Karpas-422 (cell line): ENCODE measurements at regions not wholly inside any gene's neighbourhood (a gene's known extent, or its start where the extent isn't known, plus 50 kb on each side); places are given as distances from the start of the nearest gene placed in this dataset.

Source experiments
- DNase-seq: peaks from one replicate; pipeline ENCODE4 v3.0.0-alpha.2; 2015
- H2AFZ ChIP-seq: fragments of 200-600 bp; sonication (generic); 2 replicates; pipeline ENCODE4 v1.6.1; 2014; ENCODE audit warnings: antibody characterized with exemption, low read length, mixed read lengths
- H3K27ac ChIP-seq: fragments of 200-600 bp; sonication (generic); 2 replicates; pipeline ENCODE4 v1.5.1; 2014; ENCODE audit warnings: mild to moderate bottlenecking, low read length, moderate library complexity
- H3K27me3 ChIP-seq: fragments of 200-600 bp; sonication (generic); 2 replicates; pipeline ENCODE4 v1.6.1; 2014; ENCODE audit warnings: low read length, mixed read lengths
- H3K36me3 ChIP-seq: fragments of 200-600 bp; sonication (generic); 2 replicates; pipeline ENCODE4 v1.6.1; 2014; ENCODE audit warnings: low read length, mixed read lengths; ENCODE audit not compliant: insufficient read depth
- H3K4me1 ChIP-seq: fragments of 200-600 bp; sonication (generic); 2 replicates; pipeline ENCODE4 v1.6.1; 2014; ENCODE audit warnings: mild to moderate bottlenecking, low read length, mixed read lengths
- H3K4me2 ChIP-seq: fragments of 200-600 bp; sonication (generic); 2 replicates; pipeline ENCODE4 v1.6.1; 2014; ENCODE audit warnings: low read length, low read depth, mild to moderate bottlenecking; ENCODE audit not compliant: poor library complexity, severe bottlenecking
- H3K4me3 ChIP-seq: fragments of 200-600 bp; sonication (generic); 2 replicates; pipeline ENCODE4 v1.5.1; 2014; ENCODE audit warnings: mild to moderate bottlenecking, antibody characterized with exemption, low read length, mixed read lengths
- H3K79me2 ChIP-seq: fragments of 200-600 bp; sonication (generic); 2 replicates; pipeline ENCODE4 v1.6.1; 2014; ENCODE audit warnings: mild to moderate bottlenecking, low read length, mixed read lengths
- H3K9ac ChIP-seq: fragments of 200-600 bp; sonication (generic); 2 replicates; pipeline ENCODE4 v1.6.0; 2014; ENCODE audit warnings: low read length
- H3K9me2 ChIP-seq: fragments of 200-600 bp; sonication (generic), shearing (Covaris generic); replicated peaks from 2 replicates; pipeline ENCODE4 v1.6.0; 2014; ENCODE audit warnings: mild to moderate bottlenecking, low read length, moderate library complexity; ENCODE audit not compliant: insufficient read depth
- H3K9me3 ChIP-seq: fragments of 300-700, 200-600 bp; sonication (generic); 2 replicates; pipeline ENCODE4 v1.6.1; 2014; ENCODE audit warnings: low read length, mixed read lengths
- H4K20me1 ChIP-seq: fragments of 200-600 bp; sonication (generic); 2 replicates; pipeline ENCODE4 v1.6.1; 2014; ENCODE audit warnings: mild to moderate bottlenecking, antibody characterized with exemption, low read length, low read depth; ENCODE audit not compliant: insufficient read depth

DNA sequence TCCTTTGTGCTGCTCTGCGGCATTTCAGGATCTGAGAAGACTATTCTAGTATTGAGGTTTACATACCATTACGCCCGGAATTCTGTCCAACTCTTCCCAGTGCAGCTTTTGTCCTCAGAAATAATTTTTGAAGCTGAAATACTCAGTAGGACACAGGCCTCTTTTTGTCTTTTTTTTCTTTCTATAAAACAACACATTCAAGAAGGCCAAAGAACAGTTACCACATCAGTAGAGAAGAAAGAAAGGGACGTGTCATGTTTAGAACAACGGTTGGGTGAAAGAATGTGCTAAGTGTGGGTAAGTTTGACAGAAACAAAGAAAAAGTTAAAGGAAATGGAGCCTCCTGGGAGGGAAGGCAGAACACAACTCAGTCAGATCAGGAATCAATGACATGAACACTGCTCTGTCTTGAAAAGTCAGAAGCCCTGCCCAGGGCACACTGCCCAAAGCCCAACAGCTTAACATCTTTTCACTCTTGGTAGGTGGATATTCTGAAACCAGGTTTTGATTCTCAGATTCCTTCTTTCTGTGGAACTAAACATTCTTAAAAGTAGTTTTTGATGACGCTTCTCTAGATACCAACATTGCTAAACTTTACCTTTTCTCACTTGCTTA lies 198.6 kb upstream of the CWC22 start:
- Histone ChIP-seq H3K79me2 (no peaks in the 10 kb centered on the region), H3K4me2 (no peak overlapping the region), H3K4me3 (no peak overlapping the region), H3K9ac (no peak overlapping the region), H3K36me3 (no peaks in the 10 kb centered on the region), H4K20me1 (no peaks in the 10 kb centered on the region), H3K4me1 (no peaks in the 10 kb centered on the region), H3K27ac (no peak overlapping the region), H2AFZ (no peak overlapping the region), H3K9me2 (no peaks in the 10 kb centered on the region), H3K9me3 (no peaks in the 10 kb centered on the region), H3K27me3 (no peaks in the 10 kb centered on the region)
- no peak for DNase-seq

- Histone ChIP-seq H3K36me3 (no peaks in the 10 kb centered on the region), H3K9ac (no peak overlapping the region), H3K27me3 (no peaks in the 10 kb centered on the region), H3K9me2 (no peaks in the 10 kb centered on the region), H4K20me1 (no peaks in the 10 kb centered on the region), H3K27ac (no peak overlapping the region), H3K4me2 (no peak overlapping the region), H3K4me1 (no peaks in the 10 kb centered on the region), H2AFZ (no peak overlapping the region), H3K4me3 (no peak overlapping the region), H3K9me3 (no peaks in the 10 kb centered on the region), H3K79me2 (no peaks in the 10 kb centered on the region)
- no peak for DNase-seq
Measured at GRCh38 chr2:180203972-180204371, 196.9 kb upstream of the CWC22 start.

DNA sequence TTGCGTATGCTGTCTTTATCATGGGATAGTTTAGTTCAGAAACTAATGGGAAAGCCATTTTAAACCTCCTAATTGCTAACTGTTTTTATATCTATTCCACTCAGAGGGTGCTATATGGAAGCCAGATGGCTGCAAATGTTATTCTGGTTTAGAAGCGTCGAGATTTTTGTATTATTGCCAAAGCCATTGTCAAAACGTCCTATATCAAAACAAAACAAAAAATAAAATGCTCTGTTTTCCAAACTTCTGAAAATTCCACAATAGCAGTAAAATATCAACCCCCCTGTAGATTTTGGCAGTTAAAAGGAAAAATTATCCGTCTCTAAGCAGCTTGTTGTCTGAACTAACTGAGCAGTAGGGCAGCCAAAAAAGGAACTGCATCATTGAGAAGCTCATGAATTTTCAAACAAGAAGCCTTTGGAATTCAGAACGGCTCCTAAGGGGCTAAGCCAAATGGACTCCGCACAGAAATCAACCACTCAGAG lies 195.4 kb upstream of the CWC22 start:
- Histone ChIP-seq H3K79me2 (no peaks in the 10 kb centered on the region), H2AFZ (no peak overlapping the region), H3K9me3 (no peaks in the 10 kb centered on the region), H3K9ac (no peak overlapping the region), H3K9me2 (no peaks in the 10 kb centered on the region), H3K36me3 (no peaks in the 10 kb centered on the region), H3K4me2 (no peak overlapping the region), H4K20me1 (no peaks in the 10 kb centered on the region), H3K27me3 (no peaks in the 10 kb centered on the region), H3K27ac (no peak overlapping the region), H3K4me3 (no peak overlapping the region), H3K4me1 (no peaks in the 10 kb centered on the region)
- DNase-seq, result no peak

DNA sequence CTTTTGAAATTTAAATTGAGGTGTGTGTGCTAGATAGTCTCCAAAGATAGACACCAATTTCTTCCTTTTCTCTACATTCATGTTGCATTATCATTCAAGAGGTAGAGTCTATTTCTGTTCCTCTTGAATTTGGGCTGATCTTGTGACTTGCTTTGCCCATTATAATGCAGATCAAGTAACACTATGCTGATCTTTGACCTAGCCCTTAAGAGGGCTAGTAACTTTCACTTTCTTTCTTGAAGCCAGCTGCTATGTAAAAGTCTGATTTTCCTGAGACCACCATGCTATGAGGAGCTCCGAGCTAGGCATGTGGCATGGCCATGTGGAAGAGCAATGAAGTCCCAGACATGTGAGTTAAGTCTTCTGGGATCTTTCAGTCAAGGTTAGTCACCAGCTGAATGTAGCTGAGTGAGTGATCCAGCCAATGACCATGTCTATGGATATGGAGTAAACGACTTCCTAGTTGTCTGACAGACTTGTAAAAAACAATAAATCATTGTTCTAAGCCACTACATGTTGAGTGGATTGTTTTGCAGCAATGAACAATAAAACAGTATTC lies 189.4 kb upstream of the CWC22 start:
- Histone ChIP-seq H3K9me3 (no peaks in the 10 kb centered on the region), H3K9ac (no peak overlapping the region), H3K4me2 (no peak overlapping the region), H2AFZ (no peak overlapping the region), H3K79me2 (no peaks in the 10 kb centered on the region), H3K9me2 (no peaks in the 10 kb centered on the region), H3K27me3 (no peaks in the 10 kb centered on the region), H3K36me3 (no peaks in the 10 kb centered on the region), H3K4me1 (no peaks in the 10 kb centered on the region), H3K27ac (no peak overlapping the region), H4K20me1 (no peaks in the 10 kb centered on the region), H3K4me3 (no peak overlapping the region)
- DNase-seq, result no peak

DNA sequence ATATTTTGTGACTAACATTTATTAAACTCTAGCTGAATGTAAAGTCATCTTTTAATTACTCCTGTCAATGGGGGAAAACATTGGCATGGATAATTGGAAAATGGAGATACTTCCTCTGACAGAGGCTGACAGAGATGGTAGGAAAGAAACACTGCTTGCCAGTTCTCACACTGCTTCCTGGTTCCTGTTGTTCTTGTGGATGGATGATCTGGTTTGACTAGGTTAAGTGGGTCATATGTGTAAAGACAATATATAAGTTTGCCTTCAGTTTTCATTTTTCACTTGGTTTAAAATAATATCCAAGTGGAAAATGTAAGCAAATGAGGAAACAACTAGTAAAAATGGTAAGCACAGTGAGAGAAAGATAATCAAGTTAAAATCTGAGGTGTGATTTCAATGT lies 188.8 kb upstream of the CWC22 start:
- Histone ChIP-seq H3K9me2 (no peaks in the 10 kb centered on the region), H3K4me1 (no peaks in the 10 kb centered on the region), H3K36me3 (no peaks in the 10 kb centered on the region), H3K4me2 (no peak overlapping the region), H3K9ac (no peak overlapping the region), H2AFZ (no peak overlapping the region), H3K27ac (no peak overlapping the region), H3K79me2 (no peaks in the 10 kb centered on the region), H3K9me3 (no peaks in the 10 kb centered on the region), H4K20me1 (no peaks in the 10 kb centered on the region), H3K4me3 (no peak overlapping the region), H3K27me3 (no peaks in the 10 kb centered on the region)
- DNase-seq, result no peak

GRCh38 chr2:180191432-180192124 lies 184.5 kb upstream of the CWC22 start:
- Histone ChIP-seq H3K9me2 (no peaks in the 10 kb centered on the region), H3K27me3 (no peaks in the 10 kb centered on the region), H4K20me1 (no peaks in the 10 kb centered on the region), H3K27ac (no peak overlapping the region), H3K9me3 (no peaks in the 10 kb centered on the region), H2AFZ (no peak overlapping the region), H3K36me3 (no peaks in the 10 kb centered on the region), H3K4me3 (no peak overlapping the region), H3K4me2 (no peak overlapping the region), H3K79me2 (no peaks in the 10 kb centered on the region), H3K4me1 (no peaks in the 10 kb centered on the region), H3K9ac (no peak overlapping the region)
- no peak for DNase-seq

- no peaks in the 10 kb centered on the region for H3K36me3 ChIP-seq
- H2AFZ ChIP-seq, result no peak overlapping the region
- H3K9me3 ChIP-seq, result no peaks in the 10 kb centered on the region
- no peak overlapping the region for H3K4me3 ChIP-seq
- no peaks in the 10 kb centered on the region for H3K4me1 ChIP-seq
- H4K20me1 ChIP-seq, result no peaks in the 10 kb centered on the region
- no peak overlapping the region for H3K9ac ChIP-seq
- no peaks in the 10 kb centered on the region for H3K27me3 ChIP-seq
- no peaks in the 10 kb centered on the region for H3K9me2 ChIP-seq
- no peak overlapping the region for H3K27ac ChIP-seq
- no peak overlapping the region for H3K4me2 ChIP-seq
- H3K79me2 ChIP-seq, result no peaks in the 10 kb centered on the region
- no peak for DNase-seq
Measured at GRCh38 chr2:180190851-180191250, 183.8 kb upstream of the CWC22 start.

DNA sequence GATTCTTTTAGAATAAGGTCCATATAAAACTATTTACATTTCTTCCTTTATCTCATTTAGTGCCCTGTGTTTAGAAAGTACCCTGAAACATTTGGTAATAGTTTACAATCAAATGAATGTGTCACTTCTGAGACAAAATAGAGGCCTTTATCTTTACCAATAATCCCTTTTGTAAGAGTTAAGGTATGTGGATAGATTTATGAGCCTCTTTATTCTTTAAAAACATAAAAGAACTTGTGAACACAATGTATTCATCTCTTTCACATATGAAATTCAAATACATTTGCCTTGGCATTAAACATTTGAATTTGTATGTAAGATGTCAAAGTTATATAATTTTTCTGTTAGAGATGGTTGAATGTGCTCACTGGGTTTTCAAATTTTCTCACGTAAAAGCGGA lies 180.5 kb upstream of the CWC22 start:
- Histone ChIP-seq H3K27ac (no peak overlapping the region), H2AFZ (no peak overlapping the region), H3K9ac (no peak overlapping the region), H4K20me1 (no peaks in the 10 kb centered on the region), H3K9me3 (no peaks in the 10 kb centered on the region), H3K79me2 (no peaks in the 10 kb centered on the region), H3K4me2 (no peak overlapping the region), H3K36me3 (no peaks in the 10 kb centered on the region), H3K27me3 (no peaks in the 10 kb centered on the region), H3K9me2 (no peaks in the 10 kb centered on the region), H3K4me3 (no peak overlapping the region), H3K4me1 (no peaks in the 10 kb centered on the region)
- no peak for DNase-seq
